T-cell (primary cell): ENCODE measurements at regions not wholly inside any gene's neighbourhood (a gene's known extent, or its start where the extent isn't known, plus 50 kb on each side); places are given as distances from the start of the nearest gene placed in this dataset.

Experiments used
- ATAC-seq, 4 experiments: fragments of 200-7000 bp in 3 of 4; fragments of 150-1000 bp in 1 of 4; cut with Tn5 transposase; replicated peaks in 1 of 4; 1 replicate in 3 of 4; 2 replicates in 1 of 4; pipeline ENCODE4 v1.10.0; 2021; ENCODE audit warnings: moderate library complexity in 3 of 4, mild to moderate bottlenecking in 2 of 4, moderate number of reproducible peaks in 1 of 4
- CTCF ChIA-PET, 2 donors: fragments of 300-600 bp; sonication (Branson Sonifier 250); formaldehyde crosslinking; loops; one replicate each; lab custom pipeline; 2022; ENCODE audit warnings: antibody characterized with exemption in 2 of 2; lab: Charles Lee
- POLR2A ChIA-PET, 2 donors: fragments of 300-600 bp; sonication (Branson Sonifier 250); formaldehyde crosslinking; loops; one replicate each; lab custom pipeline; 2022; ENCODE audit warnings: antibody characterized with exemption in 2 of 2; lab: Charles Lee
- DNase-seq, 35 experiments: peaks; one replicate each; pipeline versions ENCODE4 v3.0.0 to v3.0.0-alpha.2; 2013 to 2023
- H3K27ac ChIP-seq: one replicate; pipeline ENCODE4 v1.5.1; 2013; ENCODE audit warnings: low read length
- H3K27me3 ChIP-seq, 2 experiments: replicated peaks in 1 of 2; 1 replicate in 1 of 2; 2 replicates in 1 of 2; pipeline versions ENCODE4 v1.6.1 to v1.7.0; 2013; ENCODE audit warnings: low read length in 1 of 2, mixed read lengths in 1 of 2; ENCODE audit not compliant: control insufficient read depth in 2 of 2, insufficient read depth in 2 of 2; ENCODE audit errors: extremely low read depth in 1 of 2
- H3K36me3 ChIP-seq, 2 donors: 1 replicate in 1 of 2; 2 replicates in 1 of 2; pipeline versions ENCODE4 v1.6.1 to v1.7.0; 2013; ENCODE audit warnings: low read length in 1 of 2; ENCODE audit not compliant: control insufficient read depth in 2 of 2, insufficient read depth in 1 of 2; ENCODE audit errors: extremely low read depth in 1 of 2
- H3K4me1 ChIP-seq, 2 experiments: 1 replicate in 1 of 2; 2 replicates in 1 of 2; pipeline versions ENCODE4 v1.6.1 to v1.7.0; 2013; ENCODE audit warnings: low read length in 2 of 2, mixed read lengths in 1 of 2; ENCODE audit not compliant: insufficient read depth in 2 of 2, control insufficient read depth in 1 of 2; ENCODE audit errors: extremely low read depth in 1 of 2
- H3K4me3 ChIP-seq, 2 donors: 1 replicate in 1 of 2; 2 replicates in 1 of 2; pipeline versions ENCODE4 v1.5.1 to v1.7.0; 2013; ENCODE audit warnings: mild to moderate bottlenecking in 2 of 2, low read length in 1 of 2, moderate library complexity in 1 of 2; ENCODE audit not compliant: control insufficient read depth in 1 of 2; ENCODE audit errors: extremely low read depth in 1 of 2
- H3K9me3 ChIP-seq: 2 replicates; pipeline ENCODE4 v1.7.0; 2013
- H3K27ac Mint-ChIP-seq, 2 donors: one replicate each; pipeline ENCODE4 v1.8.0; 2020 to 2021; ENCODE audit warnings: mild to moderate bottlenecking in 2 of 2, mixed read lengths in 2 of 2
- H3K27me3 Mint-ChIP-seq, 2 donors: one replicate each; pipeline ENCODE4 v1.8.0; 2021 to 2022; ENCODE audit warnings: mixed read lengths in 2 of 2
- H3K36me3 Mint-ChIP-seq: one replicate; pipeline ENCODE4 v1.8.0; 2021; ENCODE audit warnings: mixed read lengths
- H3K4me1 Mint-ChIP-seq, 3 donors: one replicate each; pipeline ENCODE4 v1.8.0; 2020 to 2022; ENCODE audit warnings: mixed read lengths in 3 of 3, mild to moderate bottlenecking in 1 of 3
- H3K4me3 Mint-ChIP-seq, 3 donors: one replicate each; pipeline ENCODE4 v1.8.0; 2020 to 2022; ENCODE audit warnings: mild to moderate bottlenecking in 3 of 3, mixed read lengths in 3 of 3, moderate library complexity in 3 of 3
- H3K9me3 Mint-ChIP-seq, 3 donors: one replicate each; pipeline ENCODE4 v1.8.0; 2020 to 2022; ENCODE audit warnings: mixed read lengths in 3 of 3
- WGBS: methylation state at CpG from one replicate; pipeline ENCODE4 v1.1.5; 2013; ENCODE audit warnings: missing lambda C conversion rate; ENCODE audit not compliant: insufficient coverage; 5-methylcytosine and 5-hydroxymethylcytosine counted together

DNA sequence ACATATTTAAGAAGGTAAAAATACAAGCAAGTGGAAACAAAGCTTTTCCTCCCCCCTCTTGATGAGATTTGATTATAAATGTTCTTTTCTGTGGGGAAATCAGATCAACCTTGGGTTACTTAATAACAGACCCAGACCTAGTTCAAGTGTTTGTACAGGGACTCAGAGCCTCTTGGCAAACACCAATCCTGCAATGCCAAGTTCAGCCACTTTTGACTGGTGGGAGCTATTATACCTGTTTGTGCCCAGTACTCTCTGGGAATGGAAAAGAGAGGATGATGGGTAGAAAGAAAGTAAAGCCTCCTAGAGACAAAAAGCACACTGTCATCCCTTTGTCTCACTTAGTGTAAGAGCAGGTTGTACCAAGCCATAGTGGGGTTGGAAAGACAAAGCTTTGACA lies 63.8 kb upstream of the EPHA4 start:
- ChIA-PET POLR2A (interaction anchor here in 1 of 2 donors (0.6 kb wide), 1 partner anchor 931 kb away, joined by 5 read pairs; no protein-coding TSS in a partner anchor), CTCF (no interaction called here)
- Mint-ChIP-seq H3K4me1 (no peaks in the 10 kb centered on the region), H3K27me3 (peaks cover 0 to 2% of the 10 kb centered on the region in 2 donors), H3K27ac (no peak overlapping the region), H3K36me3 (no peaks in the 10 kb centered on the region), H3K9me3 (peaks cover 0 to under 1% (median 0%) of the 10 kb centered on the region in 3 donors), H3K4me3 (no peak overlapping the region)
- H3K4me1 ChIP-seq, result no peaks in the 10 kb centered on the region
- no peak overlapping the region for H3K4me3 ChIP-seq
- ATAC-seq, result no peak
- DNase-seq, result no peak
- H3K36me3 ChIP-seq, result no peaks in the 10 kb centered on the region
- H3K27ac ChIP-seq, result no peak overlapping the region
- no peaks in the 10 kb centered on the region for H3K9me3 ChIP-seq
- H3K27me3 ChIP-seq, result no peaks in the 10 kb centered on the region

DNA sequence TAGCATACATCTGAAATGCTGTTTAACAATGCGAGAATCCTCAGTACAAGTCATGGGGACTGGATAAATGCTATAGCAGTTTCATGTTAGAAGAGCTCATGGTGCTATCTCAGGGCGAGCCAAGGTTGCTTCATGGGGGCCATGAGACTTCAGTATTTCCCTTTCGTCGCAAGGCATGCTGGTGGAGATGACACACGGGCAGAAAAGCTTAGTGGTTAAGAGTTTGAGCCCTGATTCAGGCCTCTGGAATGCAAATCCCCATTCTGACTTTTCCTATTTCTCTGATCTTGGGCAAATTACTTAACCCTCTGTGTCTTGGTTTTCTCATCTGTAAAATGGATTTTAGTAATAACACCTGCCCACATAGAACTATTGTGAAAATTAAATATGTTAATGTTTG lies 57.4 kb upstream of the EPHA4 start:
- Mint-ChIP-seq H3K36me3 (no peaks in the 10 kb centered on the region), H3K9me3 (no peaks in the 10 kb centered on the region), H3K27me3 (peaks cover 0 to 2% of the 10 kb centered on the region in 2 donors), H3K4me3 (no peak overlapping the region), H3K27ac (no peak overlapping the region), H3K4me1 (no peaks in the 10 kb centered on the region)
- ChIA-PET POLR2A (no interaction called here), CTCF (interaction anchor here in 1 of 2 donors (0.6 kb wide), 1 partner anchor 22 kb away, joined by 3 read pairs; no protein-coding TSS in a partner anchor)
- H3K27me3 ChIP-seq, result no peaks in the 10 kb centered on the region
- DNase-seq, result no peak
- no peak for ATAC-seq
- H3K4me3 ChIP-seq, result no peak overlapping the region
- H3K36me3 ChIP-seq, result no peaks in the 10 kb centered on the region
- H3K9me3 ChIP-seq, result no peaks in the 10 kb centered on the region
- H3K4me1 ChIP-seq, result no peaks in the 10 kb centered on the region
- WGBS, result 96% methylated on average over 3 of the region's 5 CpGs
- H3K27ac ChIP-seq, result no peak overlapping the region

DNA sequence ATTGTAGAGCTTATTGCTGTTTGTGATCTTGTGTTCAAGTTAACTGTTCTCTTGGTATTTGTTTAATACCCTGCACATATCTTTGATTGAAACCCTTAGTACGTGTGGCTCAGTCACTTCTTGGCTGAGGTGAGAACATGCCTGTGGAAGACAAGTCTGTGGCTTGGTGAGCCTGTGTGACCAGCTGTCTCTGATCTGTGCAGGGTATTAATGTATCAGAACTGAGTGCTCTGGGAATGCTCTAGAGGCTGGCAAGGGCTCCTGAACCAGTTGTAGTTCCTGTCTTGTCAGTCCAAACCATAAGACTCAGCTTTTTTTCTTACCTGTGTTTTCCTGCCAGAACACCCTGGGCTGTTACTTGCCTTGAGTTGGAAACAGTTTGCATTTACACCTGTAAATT lies 52.4 kb upstream of the EPHA4 start:
- ATAC-seq, result no peak
- H3K9me3 ChIP-seq, result no peaks in the 10 kb centered on the region
- no peaks in the 10 kb centered on the region for H3K36me3 Mint-ChIP-seq
- WGBS, result no CpG with 5 or more reads among the region's 1 CpG
- ChIA-PET CTCF (no interaction called here), POLR2A (no interaction called here)
- no peaks in the 10 kb centered on the region for H3K36me3 ChIP-seq
- H3K9me3 Mint-ChIP-seq, result no peaks in the 10 kb centered on the region
- H3K27ac Mint-ChIP-seq, result no peak overlapping the region
- H3K27me3 ChIP-seq, result peaks cover 0 to 2% of the 10 kb centered on the region in 2 experiments
- H3K4me1 Mint-ChIP-seq, result no peaks in the 10 kb centered on the region
- no peak overlapping the region for H3K4me3 ChIP-seq
- DNase-seq, result no peak
- no peak overlapping the region for H3K27ac ChIP-seq
- H3K27me3 Mint-ChIP-seq, result peaks cover 0 to 6% of the 10 kb centered on the region in 2 donors
- H3K4me3 Mint-ChIP-seq, result no peak overlapping the region
- no peaks in the 10 kb centered on the region for H3K4me1 ChIP-seq
